Ramos (cell line): ENCODE measurements at regions not wholly inside any gene's neighbourhood (a gene's known extent, or its start where the extent isn't known, plus 50 kb on each side); places are given as distances from the start of the nearest gene placed in this dataset.

Experiments
- in situ Hi-C: fragments of 300-500 bp; cut with MboI; formaldehyde crosslinking; loops from one replicate; pipeline ENCODE4 v1.14.3; 2022; ENCODE audit warnings: low sequenced_read_pairs; ENCODE audit not compliant: unreplicated experiment

- in situ Hi-C loops: no loop called here
These were observed 52.5 kb upstream of the CNIH3 start for GRCh38 chr1:224563666-224564065.

GRCh38 chr1:224564454-224565084 is 51.5 kb upstream of the CNIH3 start:
- in situ Hi-C loops: no loop called here

GRCh38 chr1:224565186-224565585 is 50.9 kb upstream of the CNIH3 start:
- in situ Hi-C loops: no loop called here

GRCh38 chr1:224565611-224566406 is 50.3 kb upstream of the CNIH3 start:
- in situ Hi-C loops: no loop called here
